Subcutaneous abdominal adipose tissue (tissue), 5 donors: ENCODE measurements at regions not wholly inside any gene's neighbourhood (a gene's known extent, or its start where the extent isn't known, plus 50 kb on each side); places are given as distances from the start of the nearest gene placed in this dataset.
"Not testable (repeated sequence)": the region's sequence is repeated elsewhere in the genome, so short reads cannot be mapped to it uniquely, and the experiment has no call there.

Source experiments
- H3K27ac ChIP-seq: one replicate; pipeline ENCODE4 v1.7.0; 2013; ENCODE audit warnings: low read depth, mild to moderate bottlenecking, inconsistent platforms, low read length, moderate library complexity
- H3K27me3 ChIP-seq, 5 donors: one replicate each; pipeline ENCODE4 v1.7.0; 2013; ENCODE audit warnings: low read length in 5 of 5, inconsistent platforms in 1 of 5; ENCODE audit not compliant: control insufficient read depth in 5 of 5, insufficient read depth in 4 of 5
- H3K36me3 ChIP-seq, 5 donors: one replicate each; pipeline ENCODE4 v1.7.0; 2013; ENCODE audit warnings: low read length in 5 of 5; ENCODE audit not compliant: control insufficient read depth in 5 of 5, insufficient read depth in 5 of 5
- H3K4me1 ChIP-seq, 5 donors: one replicate each; pipeline ENCODE4 v1.7.0; 2013; ENCODE audit warnings: low read length in 5 of 5, mild to moderate bottlenecking in 3 of 5, moderate library complexity in 1 of 5; ENCODE audit not compliant: control insufficient read depth in 5 of 5, insufficient read depth in 5 of 5
- H3K4me3 ChIP-seq, 5 donors: one replicate each; pipeline ENCODE4 v1.7.0; 2013; ENCODE audit warnings: low read length in 5 of 5, low read depth in 1 of 5
- H3K9ac ChIP-seq, 5 donors: one replicate each; pipeline ENCODE4 v1.7.0; 2013; ENCODE audit warnings: low read length in 5 of 5, mild to moderate bottlenecking in 4 of 5, moderate library complexity in 3 of 5
- H3K9me3 ChIP-seq, 5 donors: one replicate each; pipeline ENCODE4 v1.7.0; 2013; ENCODE audit warnings: low read length in 5 of 5; ENCODE audit not compliant: control insufficient read depth in 5 of 5
- donor health status: healthy.
- donor health status: healthy.
- donor health status: healthy.
- donor health status: healthy.
- donor health status: healthy.

- H3K4me3 ChIP-seq: no peak overlapping the region
- H3K36me3 ChIP-seq: no peaks in the 10 kb centered on the region
- no peaks in the 10 kb centered on the region for H3K9me3 ChIP-seq
- no peak overlapping the region for H3K27ac ChIP-seq
- no peak overlapping the region for H3K9ac ChIP-seq
- no peaks in the 10 kb centered on the region for H3K4me1 ChIP-seq
- no peaks in the 10 kb centered on the region for H3K27me3 ChIP-seq
Observed at GRCh38 chr9:29069376-29069775, 1496.1 kb upstream of the C9orf72 start.

GRCh38 chr9:29078063-29078666 lies 1504.9 kb upstream of the C9orf72 start:
- Histone ChIP-seq H3K4me3 (no peak overlapping the region), H3K4me1 (no peaks in the 10 kb centered on the region), H3K36me3 (no peaks in the 10 kb centered on the region), H3K9ac (no peak overlapping the region), H3K9me3 (no peaks in the 10 kb centered on the region), H3K27ac (no peak overlapping the region), H3K27me3 (no peaks in the 10 kb centered on the region)

GRCh38 chr9:29100762-29101161 lies 1527.5 kb upstream of the C9orf72 start:
- Histone ChIP-seq H3K9ac (no peak overlapping the region), H3K27me3 (no peaks in the 10 kb centered on the region), H3K27ac (no peak overlapping the region), H3K4me3 (no peak overlapping the region), H3K9me3 (no peaks in the 10 kb centered on the region), H3K36me3 (no peaks in the 10 kb centered on the region), H3K4me1 (no peaks in the 10 kb centered on the region)

DNA sequence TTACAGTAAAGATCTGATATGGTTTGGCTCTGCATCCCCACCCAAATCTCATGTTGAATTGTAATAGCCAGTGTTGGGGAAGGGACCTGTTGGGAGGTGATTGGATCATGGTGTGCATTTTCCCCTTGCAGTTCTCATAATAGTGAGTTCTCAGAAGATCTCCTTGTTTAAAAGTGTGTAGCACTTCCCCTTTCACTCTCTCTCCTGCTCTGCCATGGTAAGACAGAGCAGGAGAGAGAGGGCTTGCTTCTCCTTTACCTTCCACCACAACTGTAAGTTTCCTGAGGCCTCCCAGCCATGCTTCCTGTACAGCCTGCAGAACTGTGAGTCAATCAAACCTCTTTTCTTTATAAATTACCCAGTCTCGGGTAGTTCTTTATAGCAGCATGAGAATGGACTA lies 1530.9 kb upstream of the C9orf72 start:
- not testable (repeated sequence) for H3K4me3 ChIP-seq, H3K9ac ChIP-seq, H3K27me3 ChIP-seq, H3K4me1 ChIP-seq, H3K27ac ChIP-seq, H3K9me3 ChIP-seq, H3K36me3 ChIP-seq

DNA sequence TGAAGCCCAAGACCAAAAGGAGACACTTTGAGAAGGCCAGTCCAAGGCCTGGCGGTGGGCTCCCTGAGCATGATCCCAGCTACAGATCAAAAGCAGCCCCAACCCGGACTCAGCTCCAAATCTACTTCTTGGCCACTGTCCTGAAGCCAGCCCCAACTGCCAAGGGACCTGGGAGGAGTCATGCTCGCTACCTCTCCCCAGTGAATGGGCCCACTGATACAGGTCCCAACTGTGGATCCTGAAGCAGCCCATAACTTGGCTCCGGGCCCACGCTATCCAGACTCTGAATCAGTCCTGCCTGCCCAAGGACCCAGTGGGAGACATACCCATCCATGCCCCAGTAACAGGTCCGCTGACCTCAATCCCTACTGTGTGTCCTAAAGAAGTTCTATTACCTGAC lies 1545.3 kb upstream of the C9orf72 start:
- Histone ChIP-seq H3K27ac (no peak overlapping the region), H3K9ac (no peak overlapping the region), H3K36me3 (no peaks in the 10 kb centered on the region), H3K27me3 (no peaks in the 10 kb centered on the region), H3K4me1 (no peaks in the 10 kb centered on the region), H3K4me3 (no peak overlapping the region), H3K9me3 (peaks cover 0 to 6% (median 0%) of the 10 kb centered on the region in 5 donors)

GRCh38 chr9:29126783-29127182 lies 1553.5 kb upstream of the C9orf72 start:
- Histone ChIP-seq H3K4me1 (no peaks in the 10 kb centered on the region), H3K36me3 (no peaks in the 10 kb centered on the region), H3K9me3 (peaks cover 4 to 35% (median 19%) of the 10 kb centered on the region in 5 donors), H3K27me3 (no peaks in the 10 kb centered on the region), H3K9ac (no peak overlapping the region), H3K4me3 (no peak overlapping the region), H3K27ac (no peak overlapping the region)

DNA sequence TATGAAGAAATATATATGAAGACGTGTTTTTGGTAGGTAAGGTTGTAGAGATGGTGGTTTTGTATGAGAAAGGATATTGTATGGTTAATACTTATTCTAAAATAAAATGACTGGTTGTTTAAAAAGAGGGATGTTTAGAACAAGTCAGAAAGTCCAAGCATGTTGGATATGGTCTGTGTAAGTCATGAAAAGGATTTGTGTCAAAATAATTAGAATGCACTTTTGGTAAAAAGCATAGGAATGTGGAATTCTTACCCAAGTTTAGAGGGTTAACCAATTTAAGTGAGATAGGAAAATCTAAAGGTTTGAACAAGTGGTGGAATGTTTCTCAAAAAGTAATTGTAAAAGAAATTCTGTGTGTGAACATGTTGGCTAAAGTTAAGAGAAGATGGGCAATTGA lies 1556.5 kb upstream of the C9orf72 start:
- H3K27ac ChIP-seq: no peak overlapping the region
- H3K36me3 ChIP-seq: no peaks in the 10 kb centered on the region
- H3K4me1 ChIP-seq: no peaks in the 10 kb centered on the region
- H3K4me3 ChIP-seq: no peak overlapping the region
- peaks cover 4 to 35% (median 22%) of the 10 kb centered on the region in 5 donors for H3K9me3 ChIP-seq
- no peak overlapping the region for H3K9ac ChIP-seq
- no peaks in the 10 kb centered on the region for H3K27me3 ChIP-seq

DNA sequence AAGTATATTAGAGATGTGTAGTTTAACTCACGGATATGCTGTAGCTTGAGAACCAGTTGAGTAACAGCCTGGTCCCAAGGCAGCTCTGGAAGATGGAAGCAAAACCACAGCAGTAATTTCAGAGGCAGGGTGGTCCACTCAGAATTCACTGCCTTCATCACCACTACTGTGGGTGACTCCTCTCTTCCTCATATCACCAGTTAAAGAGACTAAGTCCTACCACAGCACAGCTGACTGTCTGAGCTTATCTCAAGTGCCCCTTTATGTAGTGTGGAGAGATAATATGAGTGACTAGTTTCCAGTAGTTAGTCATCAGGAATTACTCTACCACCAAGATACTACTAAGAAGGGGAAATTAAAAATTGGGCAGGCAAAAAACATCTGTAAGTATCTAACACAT lies 1571.2 kb upstream of the C9orf72 start:
- Histone ChIP-seq H3K4me1 (no peaks in the 10 kb centered on the region), H3K27me3 (no peaks in the 10 kb centered on the region), H3K9ac (no peak overlapping the region)

GRCh38 chr9:29150606-29151005 lies 1577.3 kb upstream of the C9orf72 start:
- H3K27ac ChIP-seq: no peak overlapping the region

More for the DNA sequence above, 1571.2 kb upstream of the C9orf72 start:
- no peak overlapping the region for H3K27ac ChIP-seq
- no peaks in the 10 kb centered on the region for H3K36me3 ChIP-seq
- peaks cover 0 to 9% (median 2%) of the 10 kb centered on the region in 5 donors for H3K9me3 ChIP-seq
- no peak overlapping the region for H3K4me3 ChIP-seq

DNA sequence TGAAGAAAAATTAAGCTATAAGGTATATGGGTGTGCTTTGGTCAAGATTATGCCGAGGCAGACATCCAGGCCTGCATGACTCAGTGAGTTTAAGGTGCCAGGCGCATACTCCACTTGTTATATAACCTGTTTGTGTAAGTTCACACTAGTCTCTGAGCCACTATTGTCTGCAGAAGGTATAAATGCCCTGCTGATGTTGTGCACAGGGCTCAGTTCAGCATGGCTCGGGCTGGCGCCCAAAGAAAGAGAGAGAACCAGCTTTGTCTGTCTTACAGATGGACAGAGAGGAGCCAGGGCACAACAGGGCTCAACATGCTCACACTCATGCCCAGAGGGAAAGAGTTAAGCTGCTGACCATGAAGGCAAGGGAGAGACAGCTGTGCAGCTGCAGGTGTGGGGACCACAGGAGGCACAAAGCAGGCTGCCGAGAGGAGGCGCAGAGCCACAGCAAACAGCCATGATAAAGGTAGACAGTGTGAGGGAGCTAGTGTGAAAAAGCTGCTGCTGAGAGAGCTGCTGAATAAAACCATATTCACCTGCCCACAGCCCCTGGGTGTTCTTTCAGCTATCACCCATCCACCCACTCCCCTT lies 1587.6 kb upstream of the C9orf72 start:
- Histone ChIP-seq H3K4me3 (no peak overlapping the region), H3K27me3 (no peaks in the 10 kb centered on the region), H3K4me1 (no peaks in the 10 kb centered on the region), H3K36me3 (no peaks in the 10 kb centered on the region), H3K9me3 (no peaks in the 10 kb centered on the region), H3K27ac (no peak overlapping the region), H3K9ac (no peak overlapping the region)

More at GRCh38 chr9:29150606-29151005, 1577.3 kb upstream of the C9orf72 start:
- no peaks in the 10 kb centered on the region for H3K4me1 ChIP-seq
- no peak overlapping the region for H3K4me3 ChIP-seq
- no peaks in the 10 kb centered on the region for H3K36me3 ChIP-seq
- no peak overlapping the region for H3K9ac ChIP-seq
- no peaks in the 10 kb centered on the region for H3K9me3 ChIP-seq
- no peaks in the 10 kb centered on the region for H3K27me3 ChIP-seq
